ENCODE measurements at regions not wholly inside any gene's neighbourhood (a gene's known extent, or its start where the extent isn't known, plus 50 kb on each side); places are given as distances from the start of the nearest gene placed in this dataset.

DNA sequence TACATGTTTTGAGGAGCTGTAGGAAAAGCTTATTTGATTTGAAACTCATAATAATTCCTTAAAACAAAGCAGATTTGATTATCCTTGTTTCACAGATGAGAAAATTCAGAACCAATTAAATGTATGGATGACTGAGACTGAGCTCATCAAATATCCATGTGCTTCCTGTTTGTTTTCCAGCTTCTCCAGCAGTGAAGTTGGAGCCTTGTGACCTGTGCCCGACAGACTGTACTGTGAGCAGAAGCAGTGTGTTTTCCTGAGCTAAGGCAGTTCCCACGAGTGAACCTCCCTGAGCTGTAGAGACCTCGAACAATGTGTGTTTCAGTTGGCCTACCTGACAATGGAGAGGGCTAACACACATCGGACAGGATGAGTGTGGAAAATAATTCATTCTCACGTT, 599.5 kb upstream of the NRSN1 start:
- Histone ChIP-seq H3K4me1 (ENCODE audit: control insufficient read depth, extremely low read depth, insufficient read depth, low read length) (no peaks in the 10 kb centered on the region), H3K9me3 (ENCODE audit: control insufficient read depth, insufficient read depth, low read depth, low read length) (no peaks in the 10 kb centered on the region), H2AFZ (ENCODE audit: low read length) (peak overlapping the region; percentile 6), H3K79me2 (ENCODE audit: control insufficient read depth, insufficient read depth, low read length) (no peaks in the 10 kb centered on the region), H3K9ac (ENCODE audit: insufficient read depth, low read length) (no peak overlapping the region), H3K4me2 (ENCODE audit: extremely low read depth, insufficient read depth, low read length) (no peak overlapping the region), H3K4me3 (replicated peaks in 1 of 4; ENCODE audit: control extremely low read depth in 1 of 4, insufficient read depth in 1 of 4, low read depth in 3 of 4, low read length in 4 of 4) (no peak overlapping the region), H3K27ac (ENCODE audit: insufficient read depth, low read length) (no peak overlapping the region), H3K36me3 (ENCODE audit: control insufficient read depth, insufficient read depth, low read length) (no peaks in the 10 kb centered on the region), H4K20me1 (ENCODE audit: control insufficient read depth, extremely low read depth, insufficient read depth, low read length) (no peaks in the 10 kb centered on the region), H3K27me3 (ENCODE audit: control insufficient read depth, insufficient read depth, low read length) (no peaks in the 10 kb centered on the region)
- peak in 1 of 2 donors; percentile 21 for DNase-seq (ENCODE audit: low read depth in 2 of 2)
- TF ChIP-seq, protein P1, sequence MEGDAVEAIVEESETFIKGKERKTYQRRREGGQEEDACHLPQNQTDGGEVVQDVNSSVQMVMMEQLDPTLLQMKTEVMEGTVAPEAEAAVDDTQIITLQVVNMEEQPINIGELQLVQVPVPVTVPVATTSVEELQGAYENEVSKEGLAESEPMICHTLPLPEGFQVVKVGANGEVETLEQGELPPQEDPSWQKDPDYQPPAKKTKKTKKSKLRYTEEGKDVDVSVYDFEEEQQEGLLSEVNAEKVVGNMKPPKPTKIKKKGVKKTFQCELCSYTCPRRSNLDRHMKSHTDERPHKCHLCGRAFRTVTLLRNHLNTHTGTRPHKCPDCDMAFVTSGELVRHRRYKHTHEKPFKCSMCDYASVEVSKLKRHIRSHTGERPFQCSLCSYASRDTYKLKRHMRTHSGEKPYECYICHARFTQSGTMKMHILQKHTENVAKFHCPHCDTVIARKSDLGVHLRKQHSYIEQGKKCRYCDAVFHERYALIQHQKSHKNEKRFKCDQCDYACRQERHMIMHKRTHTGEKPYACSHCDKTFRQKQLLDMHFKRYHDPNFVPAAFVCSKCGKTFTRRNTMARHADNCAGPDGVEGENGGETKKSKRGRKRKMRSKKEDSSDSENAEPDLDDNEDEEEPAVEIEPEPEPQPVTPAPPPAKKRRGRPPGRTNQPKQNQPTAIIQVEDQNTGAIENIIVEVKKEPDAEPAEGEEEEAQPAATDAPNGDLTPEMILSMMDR (conservative IDR thresholded peaks at IDR 0.05 in 1 of 2, IDR thresholded peaks at IDR 0.05 in 1 of 2; ENCODE audit: low read depth in 1 of 2, low read length in 2 of 2) = no peak
- no peak for TF ChIP-seq EZH2 (IDR thresholded peaks at IDR 0.05; ENCODE audit: low read length, missing control alignments)

DNA sequence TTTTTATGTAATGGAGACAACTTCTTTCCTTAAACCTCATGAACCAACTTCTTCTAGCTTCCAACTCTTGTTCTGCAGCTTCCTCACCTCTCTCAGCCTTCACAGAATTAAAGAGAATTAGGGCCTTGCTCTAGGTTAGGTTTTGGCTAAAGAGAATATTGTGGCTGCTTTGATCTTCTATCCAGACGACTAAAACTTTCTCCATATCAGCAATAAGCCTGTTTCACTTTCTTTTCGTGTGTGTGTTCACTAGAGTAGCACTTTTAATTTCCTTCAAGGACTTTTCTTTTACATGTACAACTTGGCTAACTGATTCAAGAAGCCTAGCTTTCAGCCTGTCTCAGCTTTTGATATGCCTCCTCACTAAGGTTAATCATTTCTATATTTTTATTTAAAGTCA, 596.1 kb upstream of the NRSN1 start:
- Histone ChIP-seq H3K27me3 (ENCODE audit: control insufficient read depth, insufficient read depth, low read length) (no peaks in the 10 kb centered on the region), H4K20me1 (ENCODE audit: control insufficient read depth, extremely low read depth, insufficient read depth, low read length) (no peaks in the 10 kb centered on the region), H2AFZ (ENCODE audit: low read length) (peak overlapping the region; percentile 16), H3K9ac (ENCODE audit: insufficient read depth, low read length) (no peak overlapping the region), H3K27ac (ENCODE audit: insufficient read depth, low read length) (no peak overlapping the region), H3K36me3 (ENCODE audit: control insufficient read depth, insufficient read depth, low read length) (no peaks in the 10 kb centered on the region), H3K79me2 (ENCODE audit: control insufficient read depth, insufficient read depth, low read length) (no peaks in the 10 kb centered on the region), H3K9me3 (ENCODE audit: control insufficient read depth, insufficient read depth, low read depth, low read length) (no peaks in the 10 kb centered on the region), H3K4me2 (ENCODE audit: extremely low read depth, insufficient read depth, low read length) (peak overlapping the region; percentile 15), H3K4me3 (replicated peaks in 1 of 4; ENCODE audit: control extremely low read depth in 1 of 4, insufficient read depth in 1 of 4, low read depth in 3 of 4, low read length in 4 of 4) (no peak overlapping the region), H3K4me1 (ENCODE audit: control insufficient read depth, extremely low read depth, insufficient read depth, low read length) (no peaks in the 10 kb centered on the region)
- DNase-seq (ENCODE audit: low read depth in 2 of 2) = no peak
- TF ChIP-seq, protein P1 (conservative IDR thresholded peaks at IDR 0.05 in 1 of 2, IDR thresholded peaks at IDR 0.05 in 1 of 2; ENCODE audit: low read depth in 1 of 2, low read length in 2 of 2) = no peak
- TF ChIP-seq EZH2 (IDR thresholded peaks at IDR 0.05; ENCODE audit: low read length, missing control alignments) = no peak

DNA sequence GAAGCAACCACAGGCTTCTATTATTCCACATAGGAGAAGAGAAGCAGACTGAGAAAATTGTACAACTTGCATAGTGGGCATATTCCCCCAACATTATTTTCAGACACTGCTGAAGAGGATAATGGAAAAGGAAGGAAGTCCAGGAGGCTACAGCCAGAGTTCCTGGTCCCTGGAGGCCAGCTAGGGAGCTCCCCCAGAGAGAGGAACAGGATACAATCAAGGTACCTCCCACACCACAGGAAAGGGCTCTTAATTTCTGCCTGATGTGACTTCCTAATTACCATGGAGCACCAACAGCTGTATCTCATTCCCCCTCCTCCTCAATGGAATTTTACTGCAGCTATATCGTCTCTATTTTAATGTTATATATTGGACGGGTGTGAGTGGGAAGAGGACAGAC, 594.3 kb upstream of the NRSN1 start:
- DNase-seq (ENCODE audit: low read depth in 2 of 2) = no peak

More for the DNA sequence above, 594.3 kb upstream of the NRSN1 start:
- no peaks in the 10 kb centered on the region for H3K4me1 ChIP-seq (ENCODE audit: control insufficient read depth, extremely low read depth, insufficient read depth, low read length)
- H2AFZ ChIP-seq (ENCODE audit: low read length) = no peak overlapping the region
- H3K27ac ChIP-seq (ENCODE audit: insufficient read depth, low read length) = no peak overlapping the region
- no peaks in the 10 kb centered on the region for H3K36me3 ChIP-seq (ENCODE audit: control insufficient read depth, insufficient read depth, low read length)
- TF ChIP-seq, protein P1 (conservative IDR thresholded peaks at IDR 0.05 in 1 of 2, IDR thresholded peaks at IDR 0.05 in 1 of 2; ENCODE audit: low read depth in 1 of 2, low read length in 2 of 2) = no peak
- TF ChIP-seq EZH2 (IDR thresholded peaks at IDR 0.05; ENCODE audit: low read length, missing control alignments) = no peak
- H3K79me2 ChIP-seq (ENCODE audit: control insufficient read depth, insufficient read depth, low read length) = no peaks in the 10 kb centered on the region
- H3K9me3 ChIP-seq (ENCODE audit: control insufficient read depth, insufficient read depth, low read depth, low read length) = no peaks in the 10 kb centered on the region
- H3K4me3 ChIP-seq (replicated peaks in 1 of 4; ENCODE audit: control extremely low read depth in 1 of 4, insufficient read depth in 1 of 4, low read depth in 3 of 4, low read length in 4 of 4) = no peak overlapping the region
- H3K27me3 ChIP-seq (ENCODE audit: control insufficient read depth, insufficient read depth, low read length) = no peaks in the 10 kb centered on the region
- no peaks in the 10 kb centered on the region for H4K20me1 ChIP-seq (ENCODE audit: control insufficient read depth, extremely low read depth, insufficient read depth, low read length)
- H3K4me2 ChIP-seq (ENCODE audit: extremely low read depth, insufficient read depth, low read length) = no peak overlapping the region
- no peak overlapping the region for H3K9ac ChIP-seq (ENCODE audit: insufficient read depth, low read length)
